Esophagus (tissue), 2 donors: ENCODE measurements at regions not wholly inside any gene's neighbourhood (a gene's known extent, or its start where the extent isn't known, plus 50 kb on each side); places are given as distances from the start of the nearest gene placed in this dataset.
"Not testable (repeated sequence)": the region's sequence is repeated elsewhere in the genome, so short reads cannot be mapped to it uniquely, and the experiment has no call there.

Source experiments
- H3K27ac ChIP-seq, 2 donors: one replicate each; pipeline ENCODE4 v1.5.1; 2013; ENCODE audit warnings: low read depth in 2 of 2, mild to moderate bottlenecking in 2 of 2, inconsistent platforms in 1 of 2, low read length in 1 of 2, moderate library complexity in 1 of 2
- H3K27me3 ChIP-seq, 2 donors: one replicate each; pipeline ENCODE4 v1.6.1; 2013; ENCODE audit warnings: low read length in 2 of 2, control low read depth in 1 of 2, mild to moderate bottlenecking in 1 of 2; ENCODE audit not compliant: insufficient read depth in 2 of 2, control insufficient read depth in 1 of 2
- H3K36me3 ChIP-seq, 2 donors: one replicate each; pipeline ENCODE4 v1.6.1; 2013; ENCODE audit warnings: low read length in 1 of 2; ENCODE audit not compliant: control insufficient read depth in 2 of 2, insufficient read depth in 2 of 2
- H3K4me1 ChIP-seq, 2 donors: one replicate each; pipeline ENCODE4 v1.6.1; 2013; ENCODE audit warnings: low read length in 1 of 2; ENCODE audit not compliant: control insufficient read depth in 2 of 2, insufficient read depth in 2 of 2
- H3K4me3 ChIP-seq, 2 donors: one replicate each; pipeline ENCODE4 v1.5.1; 2013; ENCODE audit warnings: low read length in 2 of 2, mild to moderate bottlenecking in 2 of 2, low read depth in 1 of 2, moderate library complexity in 1 of 2
- H3K9me3 ChIP-seq, 2 donors: one replicate each; pipeline ENCODE4 v1.6.1; 2013; ENCODE audit warnings: mild to moderate bottlenecking in 2 of 2, low read depth in 1 of 2, low read length in 1 of 2, moderate library complexity in 1 of 2; ENCODE audit not compliant: control insufficient read depth in 2 of 2, insufficient read depth in 1 of 2
- WGBS, 2 donors: extraction: QIAGEN DNeasy Blood & Tissue Kit; methylation state at CpG; one replicate each; pipeline ENCODE4 v1.1.7; 2013; 5-methylcytosine and 5-hydroxymethylcytosine counted together
- donor health status: healthy with polysubstance abuse.
- donor health status: Bipolar disorder and iron deficiency.

DNA sequence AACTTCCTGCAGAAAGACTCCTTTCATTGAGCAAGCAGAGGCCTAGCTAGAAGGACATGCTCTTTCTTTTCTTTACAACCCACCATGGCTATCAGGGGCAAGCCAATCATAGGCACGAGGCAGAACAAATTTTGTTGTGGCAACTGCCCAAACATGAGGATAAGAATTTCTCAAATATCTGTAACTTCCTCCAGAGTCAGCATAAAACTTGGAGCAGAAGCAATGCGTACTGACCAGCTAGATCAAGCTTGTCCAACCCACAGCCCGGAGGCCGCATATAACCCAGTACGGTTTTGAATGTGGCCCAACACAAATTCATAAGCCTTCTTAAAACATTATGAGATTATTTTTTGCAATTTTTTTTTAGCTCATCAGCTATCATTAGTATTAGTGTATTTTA lies 87.0 kb upstream of the SOX21 start:
- Histone ChIP-seq H3K27me3 (no peaks in the 10 kb centered on the region), H3K9me3 (no peaks in the 10 kb centered on the region), H3K27ac (no peak overlapping the region), H3K4me1 (no peaks in the 10 kb centered on the region), H3K4me3 (no peak overlapping the region), H3K36me3 (no peaks in the 10 kb centered on the region)
- WGBS, 2 donors: 54% methylated on average over 5 of the region's 5 CpGs

DNA sequence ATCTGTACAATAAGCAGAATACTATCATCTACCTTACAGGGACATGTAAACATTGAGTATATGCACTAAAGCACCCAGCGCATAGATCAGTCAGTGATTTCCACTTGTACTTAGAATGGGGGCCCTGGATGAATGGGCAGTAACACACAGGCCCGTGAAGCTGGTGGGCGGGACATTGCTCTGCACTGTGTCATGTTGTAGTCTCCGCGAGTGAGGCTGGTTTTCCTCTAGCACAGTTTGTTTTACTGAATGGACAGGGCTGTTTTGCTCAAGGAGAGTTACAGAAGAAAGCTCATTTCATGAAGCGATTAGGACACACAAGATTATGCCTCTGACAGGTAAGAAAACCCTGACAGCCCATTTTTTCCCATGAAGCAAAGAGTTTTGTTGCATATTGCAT lies 86.4 kb upstream of the SOX21 start:
- Histone ChIP-seq H3K36me3 (no peaks in the 10 kb centered on the region), H3K4me3 (no peak overlapping the region), H3K27ac (no peak overlapping the region), H3K9me3 (no peaks in the 10 kb centered on the region), H3K27me3 (no peaks in the 10 kb centered on the region), H3K4me1 (no peaks in the 10 kb centered on the region)
- 87 to 89% methylated on average over 6 of the region's 6 CpGs for WGBS, 2 donors

DNA sequence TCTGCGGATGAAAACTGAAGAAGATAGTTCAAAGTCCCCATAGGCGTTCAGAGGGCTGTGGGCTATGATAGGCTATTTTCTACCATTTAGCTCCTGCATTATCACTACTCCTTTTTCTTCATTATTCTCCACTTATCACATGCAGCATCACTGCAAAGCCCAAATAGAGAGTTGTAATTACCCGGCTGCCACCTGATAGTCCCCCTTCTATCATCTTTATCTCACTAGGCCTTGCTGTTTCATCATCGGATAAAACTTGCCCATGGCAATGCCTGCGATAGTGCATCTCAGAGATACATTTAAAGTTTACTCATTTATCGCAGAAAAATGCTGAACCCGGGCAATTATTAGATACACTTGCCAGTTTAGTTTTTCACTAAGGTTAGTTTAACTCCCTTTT lies 82.9 kb upstream of the SOX21 start:
- Histone ChIP-seq H3K27ac (no peak overlapping the region), H3K27me3 (no peaks in the 10 kb centered on the region), H3K4me3 (no peak overlapping the region), H3K9me3 (no peaks in the 10 kb centered on the region), H3K36me3 (no peaks in the 10 kb centered on the region), H3K4me1 (no peaks in the 10 kb centered on the region)
- 86 to 94% methylated on average over 7 of the region's 7 CpGs for WGBS, 2 donors

DNA sequence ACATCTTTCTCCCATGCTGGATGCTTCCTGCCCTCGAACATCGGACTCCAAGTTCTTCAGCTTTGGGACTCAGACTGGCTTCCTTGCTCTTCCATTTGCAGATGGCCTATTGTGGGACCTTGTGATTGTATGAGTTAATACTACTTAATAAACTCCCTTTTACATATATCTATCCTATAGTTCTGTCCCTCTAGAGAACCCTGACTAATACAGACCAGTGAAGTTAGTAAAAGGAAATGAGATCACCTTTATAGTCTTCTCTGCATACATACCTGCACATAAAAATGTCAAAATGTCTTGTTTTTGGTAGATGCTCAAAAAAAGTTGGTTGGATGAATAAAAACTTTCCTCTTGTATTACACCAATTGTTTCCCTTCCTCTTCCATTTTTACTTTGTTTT lies 73.9 kb upstream of the SOX21 start:
- 76 to 92% methylated on average over 2 of the region's 2 CpGs for WGBS, 2 donors
- not testable (repeated sequence) for H3K4me1 ChIP-seq, H3K27me3 ChIP-seq, H3K36me3 ChIP-seq, H3K4me3 ChIP-seq, H3K27ac ChIP-seq, H3K9me3 ChIP-seq

DNA sequence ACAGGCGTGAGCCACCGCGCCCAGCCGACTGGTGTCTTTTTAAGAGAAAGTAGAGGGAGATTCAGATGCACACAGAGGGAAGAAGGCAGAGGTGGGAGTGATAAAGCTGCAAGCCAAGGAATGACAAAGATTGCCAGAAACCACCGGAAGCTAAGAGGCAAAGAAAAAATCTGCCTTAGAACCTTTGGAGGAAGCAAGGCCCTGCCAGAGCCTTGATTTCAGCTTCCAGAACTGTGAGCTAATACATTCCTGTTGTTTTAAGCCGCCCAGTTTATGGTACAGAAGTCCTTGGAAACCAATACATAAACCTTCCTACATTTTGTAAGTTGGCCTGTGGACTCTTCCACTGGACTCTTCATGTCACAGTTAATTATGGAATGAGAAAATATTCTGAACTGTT lies 71.7 kb upstream of the SOX21 start:
- Histone ChIP-seq H3K36me3 (no peaks in the 10 kb centered on the region), H3K9me3 (no peaks in the 10 kb centered on the region), H3K27ac (no peak overlapping the region), H3K4me3 (no peak overlapping the region), H3K27me3 (no peaks in the 10 kb centered on the region), H3K4me1 (no peaks in the 10 kb centered on the region)
- WGBS, 2 donors: 88 to 92% methylated on average over 6 of the region's 6 CpGs

DNA sequence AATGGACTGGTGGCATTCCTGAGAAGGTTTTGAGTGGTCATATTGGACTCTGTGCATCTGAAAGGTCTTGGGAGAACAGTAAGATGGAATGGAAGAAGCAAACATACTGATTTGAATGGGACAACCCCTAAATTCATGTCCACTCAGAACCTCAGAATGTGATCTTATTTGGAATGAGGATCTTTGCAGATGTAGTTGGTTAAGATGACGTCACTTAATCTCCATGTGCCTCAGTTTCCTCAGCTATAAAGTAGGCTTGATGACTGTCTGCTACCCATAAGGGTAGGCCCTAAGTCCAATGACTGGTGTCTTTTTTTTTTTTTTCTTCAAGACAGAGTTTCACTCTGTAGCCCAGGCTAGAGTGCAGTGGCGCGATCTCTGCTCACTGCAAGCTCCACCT lies 71.1 kb upstream of the SOX21 start:
- no peaks in the 10 kb centered on the region for H3K4me1 ChIP-seq
- H3K9me3 ChIP-seq: no peaks in the 10 kb centered on the region
- no peak overlapping the region for H3K4me3 ChIP-seq
- WGBS, 2 donors: 95 to 98% methylated on average over 3 of the region's 3 CpGs
- H3K27me3 ChIP-seq: no peaks in the 10 kb centered on the region
- H3K36me3 ChIP-seq: no peaks in the 10 kb centered on the region
- no peak overlapping the region for H3K27ac ChIP-seq

DNA sequence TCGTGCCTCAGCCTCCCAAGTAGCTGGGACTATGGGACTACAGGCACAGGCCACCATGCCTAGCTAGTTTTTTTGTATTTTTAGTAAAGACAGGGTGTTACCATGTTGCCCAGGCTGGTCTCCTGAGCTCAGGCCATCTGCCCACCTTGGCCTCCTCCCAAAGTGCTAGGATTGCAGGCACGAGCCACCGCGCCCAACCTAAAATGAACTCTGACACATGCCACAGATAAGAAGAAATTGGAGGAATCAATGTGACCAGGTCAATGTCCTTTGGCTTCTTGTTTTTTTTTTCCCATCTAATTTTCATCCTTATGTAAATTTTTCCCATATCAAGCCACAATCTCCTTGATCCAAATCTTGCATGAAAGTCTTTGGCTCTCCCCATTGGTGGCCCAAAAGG lies 68.1 kb upstream of the SOX21 start:
- H3K27me3 ChIP-seq: no peaks in the 10 kb centered on the region
- no peak overlapping the region for H3K4me3 ChIP-seq
- H3K27ac ChIP-seq: no peak overlapping the region
- WGBS, 2 donors: 82 to 83% methylated on average over 4 of the region's 4 CpGs
- no peaks in the 10 kb centered on the region for H3K36me3 ChIP-seq
- no peaks in the 10 kb centered on the region for H3K4me1 ChIP-seq
- no peaks in the 10 kb centered on the region for H3K9me3 ChIP-seq

DNA sequence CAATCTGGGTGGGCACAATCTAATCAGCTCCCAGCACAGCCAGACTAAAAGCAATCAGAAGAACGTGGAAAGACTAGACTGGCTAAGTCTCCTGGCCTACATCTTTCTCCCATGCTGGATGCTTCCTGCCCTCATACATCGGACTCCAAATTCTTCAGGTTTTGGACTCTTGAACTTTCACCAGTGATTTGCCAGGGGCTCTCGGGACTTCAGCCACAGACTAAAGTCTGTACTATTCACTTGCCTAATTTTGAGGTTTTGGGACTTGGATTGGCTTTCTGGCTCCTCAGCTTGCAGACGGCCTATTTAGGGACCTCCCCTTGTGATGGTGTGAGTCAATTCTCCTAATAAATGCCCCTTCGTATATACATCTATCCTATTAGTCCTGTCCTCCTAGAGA lies 66.6 kb upstream of the SOX21 start:
- H3K4me1 ChIP-seq: no peaks in the 10 kb centered on the region
- no peak overlapping the region for H3K27ac ChIP-seq
- no peak overlapping the region for H3K4me3 ChIP-seq
- no peaks in the 10 kb centered on the region for H3K36me3 ChIP-seq
- H3K27me3 ChIP-seq: no peaks in the 10 kb centered on the region
- no peaks in the 10 kb centered on the region for H3K9me3 ChIP-seq
- 78 to 84% methylated on average over 5 of the region's 5 CpGs for WGBS, 2 donors

DNA sequence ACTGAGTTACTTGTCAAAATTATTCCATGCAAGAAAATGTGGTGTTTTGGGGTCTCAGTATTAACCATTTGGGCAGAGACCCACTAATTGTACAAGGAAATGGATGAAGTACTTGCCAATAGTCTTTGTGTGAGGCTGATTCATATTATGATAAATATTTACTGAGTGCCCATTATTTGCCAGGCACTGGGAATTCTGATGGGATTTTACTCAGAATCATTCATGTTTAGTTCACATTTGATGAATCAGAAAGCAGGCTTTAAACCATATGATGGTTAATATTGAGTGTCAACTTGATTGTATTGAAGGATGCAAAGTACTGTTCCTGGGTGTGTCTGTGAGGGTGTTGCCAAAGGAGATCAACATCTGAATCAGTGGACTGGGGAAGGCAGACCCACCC lies 66.2 kb upstream of the SOX21 start:
- H3K9me3 ChIP-seq: no peaks in the 10 kb centered on the region
- H3K27me3 ChIP-seq: no peaks in the 10 kb centered on the region
- no peak overlapping the region for H3K27ac ChIP-seq
- no peaks in the 10 kb centered on the region for H3K4me1 ChIP-seq
- H3K36me3 ChIP-seq: no peaks in the 10 kb centered on the region
- no peak overlapping the region for H3K4me3 ChIP-seq

DNA sequence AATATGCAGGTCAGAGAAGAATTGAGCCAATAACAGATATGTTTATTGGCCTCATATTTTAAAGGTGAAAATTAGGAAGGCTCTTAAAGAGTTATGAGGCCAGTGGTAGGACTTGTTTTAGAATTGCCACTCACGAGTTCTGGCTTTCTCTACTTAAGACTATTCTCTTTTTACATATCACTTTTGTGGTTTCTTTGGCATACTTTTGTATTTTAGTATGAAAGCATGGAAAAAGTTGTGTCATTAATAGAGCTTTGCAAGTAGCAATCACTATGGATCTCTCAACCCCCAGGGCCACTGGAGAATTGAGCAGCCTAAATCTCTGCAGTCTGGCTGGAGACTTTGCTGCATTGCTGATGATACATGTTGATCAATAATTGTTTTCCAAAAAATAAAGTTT lies 64.6 kb upstream of the SOX21 start:
- Histone ChIP-seq H3K9me3 (no peaks in the 10 kb centered on the region), H3K36me3 (no peaks in the 10 kb centered on the region), H3K4me1 (no peaks in the 10 kb centered on the region), H3K4me3 (no peak overlapping the region), H3K27ac (no peak overlapping the region), H3K27me3 (no peaks in the 10 kb centered on the region)
- WGBS, 2 donors: 42 to 69% methylated on average over 1 of the region's 1 CpG
